Stimulated activated naive CD8-positive, alpha-beta T cell treated with anti-CD3 and anti-CD28 coated beads, Interleukin-15, Interleukin-2, amounts not matched to agents 100 U/mL and 50 U/mL, for 24 hours (primary cell): ENCODE measurements at regions not wholly inside any gene's neighbourhood (a gene's known extent, or its start where the extent isn't known, plus 50 kb on each side); places are given as distances from the start of the nearest gene placed in this dataset.

Experiments
- ATAC-seq: fragments of 150-1000 bp; cut with Tn5 transposase; one replicate; pipeline ENCODE4 v1.10.0; 2021
- DNase-seq: peaks from one replicate; pipeline ENCODE4 v3.0.0; 2021

DNA sequence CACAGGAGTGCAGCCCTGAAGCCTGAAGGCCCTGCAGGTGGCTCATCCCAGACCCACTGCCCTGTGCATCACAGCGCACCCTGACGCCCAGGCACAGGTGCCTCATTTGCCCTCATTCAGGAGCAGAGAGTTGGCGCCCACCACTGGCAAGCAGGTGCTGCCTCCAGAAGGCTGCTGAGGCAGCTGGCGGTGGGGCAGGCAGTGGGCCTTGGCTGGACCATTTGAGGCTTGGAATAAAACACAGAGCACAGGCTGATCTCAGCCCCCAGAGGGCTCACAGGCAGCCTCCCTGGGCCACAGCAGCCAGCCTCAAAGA, 1151.9 kb downstream of the BRD1 start:
- ATAC-seq = no peak
- DNase-seq = no peak

DNA sequence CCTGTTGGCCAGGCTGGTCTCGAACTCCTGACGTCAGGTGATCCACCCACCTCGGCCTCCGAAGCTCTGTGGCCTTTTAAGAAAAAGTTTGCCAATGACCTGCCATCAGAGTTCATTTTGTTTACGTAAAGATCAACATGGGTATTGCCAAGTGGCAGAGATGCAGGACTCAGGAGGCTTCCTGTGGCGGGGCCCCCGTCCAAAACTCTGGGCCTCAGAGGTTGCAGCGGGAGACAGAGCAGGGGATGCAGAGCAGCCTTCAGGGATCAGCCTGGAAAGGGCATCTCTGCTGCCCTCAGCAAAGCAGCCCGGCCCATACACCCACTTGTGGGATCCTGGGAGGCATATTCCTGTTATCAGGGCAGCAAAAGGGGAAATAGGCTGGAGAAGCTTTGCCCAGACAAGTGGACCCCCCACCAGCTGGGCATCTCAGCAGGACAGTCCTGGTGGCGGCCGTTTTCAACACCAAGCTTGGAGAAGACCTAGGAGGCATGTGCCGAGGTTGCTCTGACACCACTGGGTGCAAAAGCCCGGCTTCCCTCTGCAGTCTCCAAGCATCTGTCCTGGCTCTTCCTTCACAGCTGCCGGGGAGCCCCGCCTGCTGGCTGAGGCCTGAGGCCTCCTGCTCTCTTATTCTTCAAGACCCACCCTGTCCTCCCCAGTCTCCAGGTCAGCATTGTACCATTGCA, 1152.4 kb downstream of the BRD1 start:
- no peak for DNase-seq
- ATAC-seq = no peak

DNA sequence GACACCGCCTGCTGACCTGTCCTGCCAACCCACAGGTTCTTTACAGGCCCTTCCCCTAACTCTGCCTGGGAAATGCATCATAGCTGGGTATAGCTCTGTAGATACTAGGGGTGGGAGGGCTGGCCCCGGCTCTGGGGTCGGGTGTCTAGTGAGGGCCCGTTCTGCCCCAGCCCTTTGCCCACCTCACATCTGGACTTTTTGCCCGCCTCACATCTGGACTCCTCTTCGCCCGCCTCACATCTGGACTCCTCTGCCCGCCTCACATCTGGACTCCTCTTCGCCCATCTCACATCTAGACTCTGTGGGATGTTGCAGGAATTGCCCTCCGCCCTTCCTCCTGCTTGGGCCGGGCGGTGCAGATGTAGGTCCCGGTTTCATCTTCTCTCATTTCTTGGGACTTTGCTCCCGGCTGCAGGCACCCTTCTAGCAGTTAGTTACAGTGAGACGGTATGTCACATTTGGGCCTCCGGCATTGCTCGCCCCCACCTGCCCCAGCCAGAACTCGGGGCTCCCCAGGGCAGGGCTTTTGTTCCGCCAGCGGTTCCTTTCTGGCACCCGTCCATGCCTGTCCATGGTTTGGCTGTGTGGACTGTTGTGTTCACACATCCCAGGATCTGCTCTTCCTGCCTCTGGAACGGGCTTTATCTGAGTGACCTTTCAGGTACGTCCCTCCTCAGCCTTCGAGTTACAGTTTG, 1153.7 kb downstream of the BRD1 start:
- no peak for ATAC-seq
- no peak for DNase-seq

DNA sequence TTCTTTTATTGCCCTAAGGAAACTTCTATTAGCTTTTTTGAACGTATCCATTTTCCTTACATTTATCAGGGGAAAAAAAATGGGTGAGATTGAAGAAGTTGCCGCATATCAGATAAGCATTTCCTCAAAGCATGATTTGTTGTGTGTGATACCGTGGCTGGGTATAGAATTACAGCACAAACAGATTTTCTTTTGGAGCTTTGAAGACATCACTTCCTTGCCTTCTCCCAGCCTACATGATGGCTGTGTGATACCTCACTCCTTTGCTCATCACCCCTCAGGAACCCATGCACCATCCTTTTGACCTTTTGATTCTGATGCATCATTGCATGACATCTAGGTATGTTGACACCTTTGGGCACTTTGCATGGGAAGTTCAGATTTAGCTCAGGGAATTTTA, 1155.3 kb downstream of the BRD1 start:
- no peak for DNase-seq
- no peak for ATAC-seq

DNA sequence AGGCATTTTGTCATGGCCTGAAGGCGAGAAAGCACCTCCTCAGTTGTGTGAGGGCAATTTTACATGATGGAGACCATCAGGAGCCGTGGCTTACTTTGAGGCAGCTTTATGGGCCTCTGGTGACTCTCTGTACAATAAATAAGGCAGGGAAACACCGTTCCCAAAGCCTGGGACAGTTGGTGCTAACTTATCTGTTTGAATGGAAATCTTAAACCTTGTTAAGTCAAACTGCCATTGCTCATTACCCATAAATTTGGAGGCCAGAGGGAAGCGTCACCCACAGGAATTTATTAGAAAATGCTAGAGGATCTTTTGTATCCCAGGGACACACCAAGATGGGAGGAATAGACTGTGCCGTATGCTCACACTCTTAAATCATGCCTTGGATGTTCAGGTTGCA, 1156.9 kb downstream of the BRD1 start:
- ATAC-seq (no peak), DNase-seq (no peak)

DNA sequence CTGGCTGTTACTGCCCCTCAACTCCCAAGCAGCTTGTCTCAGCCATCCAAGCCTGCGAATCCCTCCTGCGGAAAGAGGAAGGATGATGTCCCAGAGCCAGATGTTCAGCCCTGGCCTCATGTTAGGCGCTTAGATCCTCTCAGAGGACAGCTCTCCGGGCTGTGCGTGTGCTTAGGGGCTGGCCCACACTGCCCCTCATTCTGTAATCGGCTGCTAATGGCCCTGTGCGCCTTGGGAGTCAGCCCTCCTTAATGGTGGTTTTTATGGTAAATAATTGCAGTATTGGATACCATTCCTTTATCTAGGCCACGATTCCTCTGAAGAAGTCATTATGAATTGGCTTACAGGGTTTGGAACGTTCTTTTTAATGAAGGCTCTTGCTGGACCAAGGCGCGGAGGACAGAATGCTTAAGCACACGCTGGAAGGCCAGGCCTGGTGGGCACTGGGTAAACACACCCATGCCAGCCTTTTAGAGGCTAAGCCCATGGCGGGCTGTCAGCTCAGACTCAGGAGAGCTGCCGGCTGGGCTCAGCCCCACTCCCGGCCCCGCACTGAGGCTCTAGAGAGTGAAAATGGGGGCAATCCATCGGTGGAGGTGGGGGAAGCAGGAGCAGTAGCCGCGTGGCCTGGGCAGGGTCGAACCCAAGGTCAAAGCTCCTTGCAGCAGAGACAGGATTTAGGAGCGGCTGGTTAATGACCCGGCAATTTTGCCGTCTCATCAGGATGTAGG, 1157.5 kb downstream of the BRD1 start:
- ATAC-seq (no peak), DNase-seq (no peak)

DNA sequence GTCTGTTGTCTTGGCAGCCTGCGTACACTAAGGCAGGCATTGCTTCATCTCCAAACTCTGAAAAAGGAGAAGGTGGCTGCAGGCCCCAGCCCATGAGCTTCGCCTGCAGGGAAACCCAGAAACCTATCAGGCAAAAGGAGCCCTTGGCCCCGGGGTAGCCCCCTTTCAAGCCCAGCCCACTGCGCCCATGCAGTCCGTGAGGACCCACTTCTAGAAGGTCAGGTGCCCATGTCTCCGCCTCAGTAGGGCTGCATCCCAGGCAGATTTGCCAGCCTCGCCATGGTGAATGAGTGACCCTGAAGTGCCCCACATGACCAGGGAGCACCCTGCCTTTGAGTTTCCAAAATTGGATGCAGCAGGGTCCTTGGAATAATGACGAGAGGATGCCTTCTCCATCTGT, 1158.4 kb downstream of the BRD1 start:
- no peak for DNase-seq
- ATAC-seq = no peak

DNA sequence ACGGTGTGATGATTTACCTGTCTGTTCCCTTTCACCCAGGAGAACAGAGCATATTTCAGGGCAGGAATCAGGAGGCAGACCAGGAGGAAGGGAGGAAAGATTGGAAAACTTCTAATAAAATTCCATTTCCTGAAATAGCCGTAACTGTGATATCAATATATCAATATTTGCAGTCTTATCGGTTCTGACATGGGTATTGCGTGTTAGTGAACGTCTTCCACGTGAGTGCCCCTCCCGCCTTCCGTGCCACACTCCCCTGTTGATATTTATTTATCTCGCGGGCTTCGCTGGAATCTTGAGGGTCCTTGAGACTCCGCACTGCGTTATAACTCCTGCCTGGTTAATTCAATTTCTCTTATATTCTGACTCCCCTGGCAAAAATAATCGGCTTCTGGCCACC, 1160.4 kb downstream of the BRD1 start:
- DNase-seq = no peak
- no peak for ATAC-seq

DNA sequence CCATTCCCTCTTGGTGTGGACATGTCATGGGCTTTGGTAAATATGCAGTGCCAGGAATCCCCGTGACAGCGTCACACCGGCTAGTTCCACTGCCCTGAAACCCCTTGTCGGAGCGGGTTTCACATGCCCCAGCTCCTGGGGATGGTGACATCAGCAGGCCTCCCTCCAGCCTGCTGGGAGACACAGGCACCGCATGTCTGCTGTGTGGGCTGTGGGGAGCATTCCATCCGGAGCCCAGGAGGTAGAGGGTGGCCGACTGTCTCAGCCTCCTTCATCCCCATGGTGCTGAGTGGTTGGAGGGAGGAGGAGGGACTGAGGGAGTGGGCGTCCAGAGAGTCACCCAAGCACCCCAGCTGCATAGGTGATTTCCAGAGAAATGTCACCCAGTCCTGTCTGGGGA, 1161.1 kb downstream of the BRD1 start:
- no peak for DNase-seq
- no peak for ATAC-seq

DNA sequence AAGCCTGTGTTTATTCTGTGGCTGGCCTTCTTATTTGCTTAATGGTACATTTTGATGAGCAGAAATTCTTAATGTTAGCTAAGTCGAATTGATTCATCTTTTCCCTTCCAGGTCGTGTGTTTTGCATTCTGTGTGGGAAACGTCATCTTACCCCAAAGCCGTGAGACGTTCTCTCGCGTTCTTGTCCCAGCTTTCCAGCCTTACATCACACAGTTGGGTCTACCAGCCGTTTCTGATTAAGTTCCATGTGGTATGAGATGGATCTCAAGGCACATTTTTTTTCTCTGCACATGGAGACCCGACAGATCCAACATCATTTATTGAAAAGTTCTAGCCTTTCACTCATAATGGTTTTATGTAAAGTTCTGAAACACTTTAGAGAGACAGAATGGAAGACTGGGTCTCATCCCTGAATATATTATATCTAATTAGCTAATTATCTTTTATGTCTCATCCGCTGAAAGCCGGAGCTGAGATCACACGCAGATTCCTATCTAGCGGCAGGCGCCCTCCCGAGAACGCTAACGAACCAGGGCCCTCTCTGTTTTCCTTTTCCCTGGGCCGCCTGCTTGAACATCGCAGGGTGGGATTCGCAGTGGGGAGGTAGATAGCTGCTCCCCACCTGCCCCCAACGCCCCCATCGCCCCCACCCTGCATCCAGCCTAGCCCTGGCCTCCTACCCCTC, 1162.2 kb downstream of the BRD1 start:
- ATAC-seq (no peak), DNase-seq (no peak)

DNA sequence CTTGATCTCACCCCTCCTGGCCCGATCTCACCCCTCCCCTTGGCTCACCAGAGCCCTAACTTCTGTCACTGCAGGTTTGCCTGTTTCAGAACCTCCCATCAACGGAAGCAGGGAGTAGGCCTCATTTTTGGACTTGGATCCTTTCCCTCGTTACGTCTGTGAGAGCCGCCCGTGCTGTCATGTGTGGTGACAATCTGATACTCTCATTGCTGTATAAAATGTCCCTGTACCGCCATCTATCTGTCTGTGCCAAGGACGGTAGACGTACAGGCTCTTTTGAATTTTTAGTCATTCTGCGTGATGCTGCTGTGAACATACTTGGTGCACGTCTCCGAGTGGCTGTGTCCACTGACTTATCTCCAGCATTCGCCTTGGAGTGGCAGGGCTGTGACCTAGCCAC, 1163.1 kb downstream of the BRD1 start:
- no peak for DNase-seq
- no peak for ATAC-seq

DNA sequence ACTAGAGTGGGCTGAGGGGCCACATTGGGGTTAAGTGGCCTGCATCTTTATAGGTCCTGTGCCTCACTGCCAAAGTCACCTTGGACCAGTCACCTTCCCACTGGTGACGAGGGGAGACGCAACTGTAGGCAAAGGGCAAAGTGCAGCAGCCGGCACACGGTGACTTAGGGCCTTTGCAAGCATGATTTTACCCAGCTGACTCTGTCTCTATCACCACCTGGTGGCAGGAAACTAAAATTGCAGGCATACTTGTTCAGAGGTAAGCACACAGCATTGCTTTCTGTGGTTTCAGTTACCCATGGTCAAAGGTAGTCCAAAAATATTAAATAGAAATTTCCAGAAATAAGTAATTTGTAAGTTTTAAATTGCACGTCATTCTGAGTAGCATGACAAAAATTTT, 1164.4 kb downstream of the BRD1 start:
- ATAC-seq = no peak
- DNase-seq = no peak

DNA sequence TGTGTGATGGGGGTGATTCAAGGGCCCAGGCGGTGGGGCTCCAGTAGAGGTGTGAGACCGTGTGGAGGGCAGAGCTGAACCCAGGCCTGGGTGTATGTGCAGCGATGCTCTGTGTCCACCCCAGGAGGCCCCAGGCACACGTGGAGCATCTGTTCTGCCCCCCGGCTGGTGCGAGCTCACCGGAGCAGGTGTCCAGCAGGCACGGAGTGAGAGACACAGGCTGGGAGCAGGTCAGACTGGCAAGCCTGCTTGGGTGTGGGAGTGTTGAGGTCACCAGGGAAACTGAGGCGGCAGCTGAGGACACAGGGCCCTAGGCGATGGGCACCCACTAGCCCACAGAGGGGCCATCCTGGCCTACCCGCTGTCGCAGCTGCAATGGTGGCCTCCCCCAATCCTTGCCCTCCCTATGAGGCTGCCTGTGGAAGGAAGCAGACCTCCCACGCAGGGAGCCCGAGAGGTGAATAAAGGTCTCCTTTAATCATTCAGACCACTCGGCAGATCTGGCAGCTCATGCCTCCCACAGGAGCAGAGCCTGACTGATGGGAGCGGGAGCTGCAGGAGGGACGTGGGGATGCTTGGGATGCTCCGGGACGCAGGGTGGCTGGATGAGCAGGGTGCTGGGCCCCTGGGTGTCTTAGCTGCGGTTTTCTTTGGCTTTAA, 1165.1 kb downstream of the BRD1 start:
- DNase-seq = no peak

DNA sequence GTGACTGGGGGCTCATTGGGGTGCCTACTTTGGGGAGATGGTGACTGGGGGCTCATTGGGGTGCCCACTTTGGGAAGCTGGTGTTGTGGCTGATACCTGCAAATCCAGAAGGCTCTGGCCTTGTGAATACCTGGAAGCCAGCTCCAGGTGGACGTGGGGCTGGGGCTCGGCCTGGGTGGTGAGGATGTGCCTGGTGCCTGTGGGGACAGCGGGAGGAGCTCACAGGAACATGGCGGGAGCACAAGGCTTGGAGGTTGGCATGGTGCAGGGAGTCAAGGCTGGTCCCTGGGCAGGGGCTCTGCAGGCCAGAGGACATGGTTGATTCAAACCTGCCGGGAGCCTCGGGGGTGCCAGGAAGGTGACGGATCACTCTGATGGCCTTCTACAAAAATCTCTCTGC, 1165.7 kb downstream of the BRD1 start:
- no peak for DNase-seq
- ATAC-seq = no peak

More for the DNA sequence above, 1165.1 kb downstream of the BRD1 start:
- ATAC-seq = no peak

DNA sequence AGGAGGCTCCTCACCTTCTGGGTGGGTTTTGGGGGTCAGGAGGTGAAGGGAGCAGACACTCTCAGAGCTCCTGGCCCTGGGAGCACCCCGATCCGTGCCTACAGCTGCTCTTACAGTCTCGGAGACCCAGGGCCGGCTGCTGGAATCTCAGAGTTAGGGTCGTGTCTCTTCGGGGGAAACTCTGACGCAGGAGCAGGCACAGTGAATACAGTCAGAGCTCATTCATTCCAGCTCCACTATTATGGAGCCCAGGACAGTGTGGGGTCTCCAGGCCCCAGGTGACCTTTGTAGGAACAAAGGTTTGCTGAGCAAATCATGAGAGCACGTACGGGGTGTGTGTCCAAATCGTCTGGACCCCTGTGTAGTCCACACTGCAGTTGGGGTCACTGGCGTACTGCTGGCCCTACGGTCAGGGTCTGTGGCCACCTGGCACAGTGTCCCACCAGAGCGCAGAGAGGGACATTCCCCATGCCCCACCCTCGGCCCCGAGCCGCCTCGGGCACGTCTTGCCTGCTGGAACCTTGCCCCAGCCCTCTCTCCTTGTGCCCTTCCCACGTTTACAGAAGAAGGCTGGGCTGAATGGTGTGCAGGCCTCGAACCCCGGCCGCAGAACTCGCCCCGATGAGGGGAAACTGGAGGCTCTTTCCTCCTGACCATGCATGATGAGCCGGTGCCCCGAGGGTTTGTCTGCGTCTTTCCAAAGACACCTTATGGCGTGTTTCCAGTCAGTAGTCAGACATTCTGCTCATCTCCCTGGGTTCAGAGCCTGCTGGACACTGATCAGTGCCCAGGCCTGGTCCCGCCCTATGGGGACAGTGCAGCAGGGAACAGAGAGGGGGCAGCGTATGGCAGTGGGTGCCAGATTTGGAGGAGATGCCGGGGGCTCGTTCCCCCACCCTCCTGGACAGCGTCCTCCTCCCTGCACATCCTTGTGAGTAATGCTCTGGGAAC, 1166.6 kb downstream of the BRD1 start:
- DNase-seq (no peak), ATAC-seq (no peak)

DNA sequence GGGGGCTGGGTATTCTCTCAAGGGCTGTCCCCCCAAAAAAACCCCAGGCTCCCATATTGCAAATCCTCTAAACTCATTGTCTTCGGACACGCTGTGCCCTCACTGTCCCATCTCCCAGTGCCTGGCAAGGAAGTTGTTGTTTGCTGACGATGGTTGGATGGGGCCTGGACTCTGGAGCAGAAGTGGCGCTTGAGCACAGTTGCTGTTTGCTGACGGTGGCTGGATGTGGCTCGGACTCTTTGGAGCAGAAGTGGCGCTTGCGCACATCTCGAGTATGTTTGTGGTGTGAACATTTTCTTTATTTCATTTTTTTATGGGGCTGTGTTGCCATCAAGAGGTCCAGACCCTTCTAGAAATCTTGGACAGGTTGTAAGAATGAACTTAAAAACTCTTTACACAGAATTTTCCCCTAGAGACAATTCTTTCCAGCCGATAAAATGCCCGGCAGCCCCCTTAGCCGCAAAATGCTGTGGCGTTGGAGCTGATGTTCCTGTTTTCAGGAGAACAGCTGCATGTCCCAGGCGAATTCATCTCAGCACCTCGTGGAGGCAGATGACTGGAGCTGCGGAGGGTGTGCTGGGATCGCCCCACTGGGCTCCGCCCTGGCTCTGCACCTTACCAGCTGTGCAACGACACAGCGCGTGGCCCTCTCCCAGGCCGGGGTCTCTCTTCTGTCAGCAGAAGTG, 1167.4 kb downstream of the BRD1 start:
- ATAC-seq (no peak), DNase-seq (no peak)

DNA sequence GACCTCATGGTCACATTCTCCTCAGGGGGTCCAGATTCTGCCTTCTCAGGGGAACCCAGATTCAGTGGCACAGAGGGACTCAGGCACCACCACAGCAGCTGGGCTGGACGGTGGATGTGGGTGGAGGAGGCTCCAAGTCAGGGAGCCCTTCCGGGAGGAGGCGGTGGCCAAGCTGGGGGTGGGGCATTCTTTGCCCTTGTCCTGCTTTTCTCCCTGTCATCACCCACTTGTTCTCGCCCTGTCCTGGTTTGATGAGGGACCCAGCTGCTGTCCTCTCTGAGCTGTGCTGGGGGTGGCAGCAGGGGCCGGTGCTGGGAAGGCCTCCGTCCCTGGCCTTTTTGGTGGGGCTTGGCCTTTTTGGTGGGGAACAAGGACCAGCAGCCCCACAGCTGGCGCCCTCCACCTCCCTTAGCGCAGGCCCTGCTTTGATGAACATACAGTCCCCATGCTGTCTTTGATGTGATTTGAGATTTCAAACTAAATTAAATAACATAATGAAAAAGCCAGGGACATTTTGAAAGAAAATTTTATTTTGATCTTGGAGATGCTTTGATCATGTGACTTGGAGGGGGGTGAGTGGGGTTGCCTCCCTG, 1168.2 kb downstream of the BRD1 start:
- DNase-seq (no peak), ATAC-seq (no peak)

DNA sequence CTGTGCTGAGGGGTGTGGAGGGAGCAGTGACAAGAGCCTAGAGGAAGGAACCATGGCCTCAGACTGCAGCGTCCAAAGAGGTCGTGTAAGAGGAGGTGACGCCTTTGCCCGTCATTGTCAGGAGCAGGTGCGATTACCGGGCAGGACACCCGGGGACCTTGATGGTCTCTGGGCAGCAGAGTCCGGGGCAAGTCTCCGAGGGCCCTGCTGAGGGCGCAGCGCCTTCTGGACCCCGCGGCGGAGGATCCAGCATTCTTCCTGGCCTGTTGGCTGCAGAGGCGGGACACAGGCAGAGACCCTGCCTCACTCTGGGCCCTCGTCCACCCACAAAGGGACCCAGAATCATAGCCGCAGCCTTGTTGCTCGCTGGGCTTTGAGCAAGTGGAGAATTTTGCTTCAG, 1168.8 kb downstream of the BRD1 start:
- ATAC-seq (no peak), DNase-seq (no peak)

DNA sequence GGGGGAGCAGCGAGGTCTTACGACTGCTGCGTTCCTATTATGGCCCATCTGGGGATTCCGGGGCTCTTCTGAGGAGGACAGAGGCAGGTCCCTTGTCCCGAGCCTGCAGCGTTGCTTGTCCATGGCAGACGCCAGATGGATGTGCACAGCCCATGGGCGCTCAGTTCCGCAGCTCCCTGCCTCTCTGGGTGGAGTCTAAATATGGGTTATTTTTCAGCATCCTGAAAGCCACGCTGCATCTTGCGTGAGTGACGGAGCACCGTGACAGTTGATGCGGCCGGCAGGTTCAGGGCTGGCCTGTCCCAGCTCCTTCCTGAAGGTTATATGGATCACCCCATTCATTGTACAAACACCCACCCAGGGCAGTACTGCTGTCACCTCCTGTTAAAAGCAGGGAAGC, 1169.4 kb downstream of the BRD1 start:
- ATAC-seq (no peak), DNase-seq (no peak)

DNA sequence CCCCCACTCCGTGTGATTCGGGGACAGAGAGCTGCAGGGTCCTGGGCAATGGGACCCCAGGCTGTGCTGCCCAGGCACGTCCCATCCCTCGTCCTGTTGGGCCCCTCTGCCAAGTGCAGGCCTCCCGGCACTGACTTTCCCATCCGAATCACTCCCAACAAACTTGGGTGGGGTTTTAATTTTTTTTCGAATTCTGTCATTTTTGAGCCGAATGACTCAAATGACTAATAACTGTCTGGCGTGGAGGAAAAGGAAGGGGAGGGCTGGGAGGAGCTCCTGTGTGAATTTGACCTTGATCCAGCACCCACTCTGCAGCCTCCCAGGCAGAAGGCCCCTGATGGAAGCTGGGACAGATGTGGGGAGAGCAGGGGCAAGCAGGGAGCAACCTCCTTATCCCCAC, 1173.2 kb downstream of the BRD1 start:
- DNase-seq (no peak), ATAC-seq (no peak)
